Ascending aorta (tissue), 2 donors: ENCODE measurements at regions not wholly inside any gene's neighbourhood (a gene's known extent, or its start where the extent isn't known, plus 50 kb on each side); places are given as distances from the start of the nearest gene placed in this dataset.

Experiments
- DNase-seq, 2 donors: peaks; one replicate each; pipeline ENCODE4 v3.0.0-alpha.2; 2019; ENCODE audit warnings: low spot score in 2 of 2
- H3K27ac ChIP-seq, 2 donors: fragments of 200-600 bp; sonication (generic); one replicate each; pipeline ENCODE4 v1.5.1; 2016 to 2017; ENCODE audit warnings: mild to moderate bottlenecking in 1 of 2
- H3K27me3 ChIP-seq: fragments of 200-600 bp; sonication (generic); one replicate; pipeline ENCODE4 v1.5.1; 2017
- H3K36me3 ChIP-seq, 2 donors: fragments of 200-600 bp; sonication (generic); one replicate each; pipeline ENCODE4 v1.5.1; 2016
- H3K4me1 ChIP-seq, 2 donors: fragments of 200-600 bp; sonication (generic); one replicate each; pipeline ENCODE4 v1.5.1; 2016 to 2017; ENCODE audit warnings: mild to moderate bottlenecking in 1 of 2
- H3K4me3 ChIP-seq, 2 donors: fragments of 200-600 bp; sonication (generic); one replicate each; pipeline ENCODE4 v1.5.1; 2016 to 2017; ENCODE audit warnings: mild to moderate bottlenecking in 1 of 2
- H3K9me3 ChIP-seq, 2 donors: fragments of 200-600 bp; sonication (generic); one replicate each; pipeline ENCODE4 v1.5.1; 2016
- CTCF ChIP-seq, 3 experiments: fragments of 200-600 bp in 2 of 3; fragments of 450-650 bp in 1 of 3; sonication (generic) in 2 of 3; IDR thresholded peaks; one replicate each; pipeline ENCODE4 v1.5.1; 2016 to 2019; ENCODE audit warnings: antibody characterized with exemption in 3 of 3, mild to moderate bottlenecking in 1 of 3, moderate library complexity in 1 of 3
- intact Hi-C: fragments of 100-400 bp; cut with DNase I; formaldehyde crosslinking; loops from one replicate; pipeline ENCODE4 v1.15.1; 2023

GRCh38 chr12:127619869-127620734 lies 646.9 kb upstream of the TMEM132C start:
- DNase-seq, result peak in 1 of 2 donors; percentile 74
- Histone ChIP-seq H3K9me3 (no peaks in the 10 kb centered on the region), H3K27ac (peak overlapping the region; percentile 70 to 80), H3K36me3 (no peaks in the 10 kb centered on the region), H3K4me1 (peaks cover 0 to 23% of the 10 kb centered on the region in 2 donors), H3K4me3 (peak overlapping the region in 1 of 2 donors; percentile 30), H3K27me3 (no peaks in the 10 kb centered on the region)
- TF ChIP-seq CTCF (IDR thresholded peaks at IDR 0.05), result no peak
- intact Hi-C loops, result loop anchor here (1.0 to 2.0 kb wide), 2 partner anchors 21 to 32 kb away; no protein-coding TSS in a partner anchor

- Histone ChIP-seq H3K27me3 (no peaks in the 10 kb centered on the region), H3K4me1 (peaks cover 0 to 23% of the 10 kb centered on the region in 2 donors), H3K4me3 (no peak overlapping the region), H3K9me3 (no peaks in the 10 kb centered on the region), H3K36me3 (no peaks in the 10 kb centered on the region), H3K27ac (peak overlapping the region; percentile 70 to 80)
- intact Hi-C loops, result loop anchor here (1.0 to 2.0 kb wide), 2 partner anchors 20 to 33 kb away; no protein-coding TSS in a partner anchor
- DNase-seq, result no peak
- TF ChIP-seq CTCF (IDR thresholded peaks at IDR 0.05), result no peak
These were observed 646.1 kb upstream of the TMEM132C start for GRCh38 chr12:127620735-127621355.

- H3K27me3 ChIP-seq, result no peaks in the 10 kb centered on the region
- TF ChIP-seq CTCF (IDR thresholded peaks at IDR 0.05), result no peak
- no peak overlapping the region for H3K4me3 ChIP-seq
- no peaks in the 10 kb centered on the region for H3K36me3 ChIP-seq
- intact Hi-C loops, result loop anchor here (2.0 kb wide), 1 partner anchor 19 kb away; no protein-coding TSS in a partner anchor
- peaks cover 0 to 23% of the 10 kb centered on the region in 2 donors for H3K4me1 ChIP-seq
- H3K9me3 ChIP-seq, result no peaks in the 10 kb centered on the region
- H3K27ac ChIP-seq, result peak overlapping the region; percentile 70 to 80
- DNase-seq, result no peak
These were observed 645.6 kb upstream of the TMEM132C start for GRCh38 chr12:127621366-127621765.

GRCh38 chr12:127623362-127623761 lies 643.6 kb upstream of the TMEM132C start:
- Histone ChIP-seq H3K27me3 (no peaks in the 10 kb centered on the region), H3K4me3 (no peak overlapping the region), H3K27ac (no peak overlapping the region), H3K9me3 (no peaks in the 10 kb centered on the region), H3K4me1 (peaks cover 0 to 23% of the 10 kb centered on the region in 2 donors), H3K36me3 (no peaks in the 10 kb centered on the region)
- DNase-seq, result no peak
- intact Hi-C loops, result no loop called here
- no peak for TF ChIP-seq CTCF (IDR thresholded peaks at IDR 0.05)

- intact Hi-C loops, result no loop called here
- H3K27me3 ChIP-seq, result no peaks in the 10 kb centered on the region
- no peak for TF ChIP-seq CTCF (IDR thresholded peaks at IDR 0.05)
- H3K27ac ChIP-seq, result no peak overlapping the region
- no peaks in the 10 kb centered on the region for H3K9me3 ChIP-seq
- no peak for DNase-seq
- no peak overlapping the region for H3K4me3 ChIP-seq
- H3K4me1 ChIP-seq, result peaks cover 0 to 13% of the 10 kb centered on the region in 2 donors
- no peaks in the 10 kb centered on the region for H3K36me3 ChIP-seq
These were observed 641.7 kb upstream of the TMEM132C start for GRCh38 chr12:127625176-127625771.
